Neural progenitor cell (in vitro differentiated cells): ENCODE measurements at regions not wholly inside any gene's neighbourhood (a gene's known extent, or its start where the extent isn't known, plus 50 kb on each side); places are given as distances from the start of the nearest gene placed in this dataset.

Experiments
- EZH2 ChIP-seq: fragments of 200-600 bp; sonication (generic); IDR thresholded peaks from 2 replicates; pipeline ENCODE4 v1.6.1; 2017; ENCODE audit warnings: antibody characterized with exemption, mild to moderate bottlenecking, moderate library complexity
- TF ChIP-seq, protein P1 (sequence below): fragments of 200-600 bp; sonication (generic); IDR thresholded peaks from 2 replicates; pipeline ENCODE4 v1.5.1; 2017; ENCODE audit warnings: antibody characterized with exemption, mild to moderate bottlenecking

DNA sequence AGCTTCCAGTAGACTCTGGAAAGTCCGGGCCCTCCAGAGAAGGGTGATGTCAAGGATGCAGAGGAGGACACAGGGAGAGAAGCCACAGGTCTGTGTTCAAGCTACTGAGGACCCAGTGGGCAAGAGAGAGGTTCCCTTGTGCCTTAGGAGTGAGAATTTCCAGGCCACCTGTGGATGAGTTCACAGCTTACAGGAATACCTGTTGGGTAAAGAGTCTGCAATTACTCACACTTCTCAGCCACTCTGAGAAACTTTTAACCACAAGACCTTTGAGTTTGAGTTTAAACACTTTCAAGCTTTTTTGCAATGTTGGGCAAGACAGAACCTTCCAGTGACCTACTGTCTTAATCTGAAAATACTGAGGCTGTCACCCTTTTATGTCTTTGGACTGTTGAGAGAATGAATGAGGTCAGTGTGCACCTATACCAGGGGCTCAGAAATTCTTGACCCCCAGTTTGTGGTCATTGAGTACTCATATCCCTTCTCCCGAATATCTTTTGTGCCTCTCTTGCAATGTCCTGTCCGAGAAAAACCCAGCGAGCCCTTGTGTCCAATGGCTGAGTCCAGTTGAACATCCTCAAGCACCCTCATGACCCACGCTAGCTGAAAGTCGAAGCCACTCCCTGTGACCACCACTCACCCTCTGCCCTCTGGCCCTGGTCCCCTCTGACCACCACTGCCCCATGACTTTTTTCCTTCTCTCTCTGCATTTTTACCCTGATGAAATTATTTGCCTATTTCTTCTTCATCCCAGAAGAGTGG lies 368.5 kb upstream of the ZNF507 start:
- no peak for TF ChIP-seq EZH2
- TF ChIP-seq, protein P1, sequence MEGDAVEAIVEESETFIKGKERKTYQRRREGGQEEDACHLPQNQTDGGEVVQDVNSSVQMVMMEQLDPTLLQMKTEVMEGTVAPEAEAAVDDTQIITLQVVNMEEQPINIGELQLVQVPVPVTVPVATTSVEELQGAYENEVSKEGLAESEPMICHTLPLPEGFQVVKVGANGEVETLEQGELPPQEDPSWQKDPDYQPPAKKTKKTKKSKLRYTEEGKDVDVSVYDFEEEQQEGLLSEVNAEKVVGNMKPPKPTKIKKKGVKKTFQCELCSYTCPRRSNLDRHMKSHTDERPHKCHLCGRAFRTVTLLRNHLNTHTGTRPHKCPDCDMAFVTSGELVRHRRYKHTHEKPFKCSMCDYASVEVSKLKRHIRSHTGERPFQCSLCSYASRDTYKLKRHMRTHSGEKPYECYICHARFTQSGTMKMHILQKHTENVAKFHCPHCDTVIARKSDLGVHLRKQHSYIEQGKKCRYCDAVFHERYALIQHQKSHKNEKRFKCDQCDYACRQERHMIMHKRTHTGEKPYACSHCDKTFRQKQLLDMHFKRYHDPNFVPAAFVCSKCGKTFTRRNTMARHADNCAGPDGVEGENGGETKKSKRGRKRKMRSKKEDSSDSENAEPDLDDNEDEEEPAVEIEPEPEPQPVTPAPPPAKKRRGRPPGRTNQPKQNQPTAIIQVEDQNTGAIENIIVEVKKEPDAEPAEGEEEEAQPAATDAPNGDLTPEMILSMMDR: no peak
